H9 (cell line): ENCODE measurements at regions not wholly inside any gene's neighbourhood (a gene's known extent, or its start where the extent isn't known, plus 50 kb on each side); places are given as distances from the start of the nearest gene placed in this dataset.

Experiments
- DNase-seq: peaks from one replicate; pipeline ENCODE4 v3.0.0-alpha.2; 2017
- H2AFZ ChIP-seq: one replicate; pipeline ENCODE4 v1.6.1; 2013; ENCODE audit warnings: mild to moderate bottlenecking, low read length, control low read depth, moderate library complexity
- H2AK5ac ChIP-seq: 2 replicates; pipeline ENCODE4 v1.6.1; 2013; ENCODE audit warnings: low read length, control low read depth, mixed read lengths; ENCODE audit not compliant: insufficient read length
- H2BK120ac ChIP-seq: one replicate; pipeline ENCODE4 v1.6.1; 2013; ENCODE audit warnings: low read depth, mild to moderate bottlenecking, low read length, control low read depth, inconsistent platforms; ENCODE audit not compliant: poor library complexity, severe bottlenecking
- H2BK12ac ChIP-seq: 2 replicates; pipeline ENCODE4 v1.6.1; 2013; ENCODE audit warnings: low read length, control low read depth, mixed read lengths, low read depth; ENCODE audit not compliant: insufficient read length
- H2BK15ac ChIP-seq: 2 replicates; pipeline ENCODE4 v1.6.1; 2013; ENCODE audit warnings: low read depth, low read length, control low read depth
- H2BK20ac ChIP-seq: one replicate; pipeline ENCODE4 v1.6.1; 2013; ENCODE audit warnings: low read depth, mild to moderate bottlenecking, low read length, control low read depth, inconsistent platforms; ENCODE audit not compliant: poor library complexity, severe bottlenecking
- H2BK5ac ChIP-seq: 2 replicates; pipeline ENCODE4 v1.6.1; 2013; ENCODE audit warnings: low read length, control low read depth, mixed read lengths; ENCODE audit not compliant: insufficient read length
- H3K14ac ChIP-seq: 2 replicates; pipeline ENCODE4 v1.6.1; 2013; ENCODE audit warnings: low read length, control low read depth; ENCODE audit not compliant: insufficient read depth
- H3K18ac ChIP-seq: 2 replicates; pipeline ENCODE4 v1.6.1; 2013; ENCODE audit warnings: low read depth, mild to moderate bottlenecking, mixed read lengths, low read length, control low read depth; ENCODE audit not compliant: insufficient read length
- H3K23ac ChIP-seq: 2 replicates; pipeline ENCODE4 v1.6.1; 2013; ENCODE audit warnings: low read length, control low read depth, mixed read lengths, low read depth; ENCODE audit not compliant: insufficient read length
- H3K23me2 ChIP-seq: 2 replicates; pipeline ENCODE4 v1.6.1; 2013; ENCODE audit warnings: low read depth, mild to moderate bottlenecking, mixed read lengths, low read length, control low read depth; ENCODE audit not compliant: insufficient read length, poor library complexity, severe bottlenecking
- H3K27ac ChIP-seq: 2 replicates; pipeline ENCODE4 v1.5.1; 2013; ENCODE audit warnings: low read length, control low read depth, mixed read lengths, low read depth; ENCODE audit not compliant: insufficient read length
- H3K27me3 ChIP-seq: 2 replicates; pipeline ENCODE4 v1.6.1; 2013; ENCODE audit warnings: low read length, control low read depth, inconsistent platforms; ENCODE audit not compliant: insufficient read depth
- H3K4ac ChIP-seq: 2 replicates; pipeline ENCODE4 v1.6.1; 2013; ENCODE audit warnings: low read depth, mild to moderate bottlenecking, control low read depth, inconsistent platforms, low read length, moderate library complexity
- H3K4me1 ChIP-seq: 2 replicates; pipeline ENCODE4 v1.6.1; 2013; ENCODE audit warnings: low read length, control low read depth, inconsistent platforms; ENCODE audit not compliant: insufficient read depth
- H3K4me2 ChIP-seq: 2 replicates; pipeline ENCODE4 v1.6.1; 2013; ENCODE audit warnings: low read length, control low read depth, mixed read lengths; ENCODE audit not compliant: insufficient read length, insufficient read depth
- H3K56ac ChIP-seq: 2 replicates; pipeline ENCODE4 v1.6.1; 2013; ENCODE audit warnings: low read depth, mild to moderate bottlenecking, mixed read lengths, low read length, control low read depth; ENCODE audit not compliant: insufficient read length
- H3K79me1 ChIP-seq: 2 replicates; pipeline ENCODE4 v1.6.1; 2013; ENCODE audit warnings: low read depth, mild to moderate bottlenecking, moderate library complexity, low read length, control low read depth, inconsistent platforms; ENCODE audit not compliant: insufficient read depth, poor library complexity, severe bottlenecking
- H3K79me2 ChIP-seq: 2 replicates; pipeline ENCODE4 v1.6.1; 2013; ENCODE audit warnings: low read length, control low read depth, inconsistent platforms; ENCODE audit not compliant: insufficient read depth
- H3K9ac ChIP-seq: 2 replicates; pipeline ENCODE4 v1.6.1; 2013; ENCODE audit warnings: low read length, control low read depth, mixed read lengths; ENCODE audit not compliant: insufficient read length; ENCODE audit errors: extremely low read depth
- H3K9me3 ChIP-seq: one replicate; pipeline ENCODE4 v1.6.1; 2013; ENCODE audit warnings: low read depth, low read length, inconsistent platforms; ENCODE audit not compliant: control insufficient read depth
- H3T11ph ChIP-seq: one replicate; pipeline ENCODE4 v1.6.1; 2013; ENCODE audit warnings: mild to moderate bottlenecking, low read length, control low read depth, inconsistent platforms
- H4K20me1 ChIP-seq: one replicate; pipeline ENCODE4 v1.6.1; 2013; ENCODE audit not compliant: control insufficient read depth, insufficient read length, insufficient read depth
- H4K5ac ChIP-seq: 2 replicates; pipeline ENCODE4 v1.6.1; 2013; ENCODE audit warnings: low read depth, mild to moderate bottlenecking, mixed read lengths, low read length, control low read depth; ENCODE audit not compliant: insufficient read length
- H4K8ac ChIP-seq: replicated peaks from 2 replicates; pipeline ENCODE4 v1.6.1; 2013; ENCODE audit warnings: low read length, control low read depth, mixed read lengths, low read depth; ENCODE audit not compliant: insufficient read length
- H4K91ac ChIP-seq: 2 replicates; pipeline ENCODE4 v1.6.1; 2013; ENCODE audit warnings: low read depth, mild to moderate bottlenecking, moderate library complexity, mixed read lengths, low read length, control low read depth; ENCODE audit not compliant: insufficient read length
- H3K27ac Mint-ChIP-seq, 3 experiments: 2 replicates in 2 of 3; 3 replicates in 1 of 3; pipeline ENCODE4 v1.8.0; 2020 to 2021; ENCODE audit warnings: mixed read lengths in 3 of 3, mild to moderate bottlenecking in 1 of 3, moderate library complexity in 1 of 3
- H3K27me3 Mint-ChIP-seq: 2 replicates; pipeline ENCODE4 v1.8.0; 2021; ENCODE audit warnings: low read depth, mild to moderate bottlenecking, moderate library complexity, mixed read lengths
- H3K36me3 Mint-ChIP-seq, 3 experiments: 2 replicates in 2 of 3; 3 replicates in 1 of 3; pipeline ENCODE4 v1.8.0; 2020 to 2021; ENCODE audit warnings: low read depth in 3 of 3, mixed read lengths in 3 of 3; ENCODE audit not compliant: insufficient read depth in 1 of 3
- H3K4me1 Mint-ChIP-seq, 2 experiments: 2 replicates each; pipeline ENCODE4 v1.8.0; 2020; ENCODE audit warnings: mixed read lengths in 2 of 2
- H3K4me3 Mint-ChIP-seq, 2 experiments: 2 replicates in 1 of 2; 3 replicates in 1 of 2; pipeline ENCODE4 v1.8.0; 2020 to 2021; ENCODE audit warnings: mild to moderate bottlenecking in 2 of 2, mixed read lengths in 2 of 2, moderate library complexity in 1 of 2
- H3K9me3 Mint-ChIP-seq, 2 experiments: 2 replicates in 1 of 2; 3 replicates in 1 of 2; pipeline ENCODE4 v1.8.0; 2020; ENCODE audit warnings: mild to moderate bottlenecking in 2 of 2, mixed read lengths in 2 of 2, moderate library complexity in 1 of 2
- WGBS: extraction: QIAGEN DNeasy Blood & Tissue Kit; methylation state at CpG from one replicate; pipeline ENCODE4 v1.1.7; 2013; ENCODE audit warnings: missing lambda C conversion rate, low lambda C conversion rate, mixed read lengths; ENCODE audit not compliant: insufficient read length; ENCODE audit errors: extremely low coverage; 5-methylcytosine and 5-hydroxymethylcytosine counted together
- TF ChIP-seq, protein P1 (sequence below): fragments of 200-600 bp; sonication (generic); conservative IDR thresholded peaks from 3 replicates; pipeline ENCODE4 v1.8.0; 2021; ENCODE audit warnings: antibody characterized with exemption, mild to moderate bottlenecking

DNA sequence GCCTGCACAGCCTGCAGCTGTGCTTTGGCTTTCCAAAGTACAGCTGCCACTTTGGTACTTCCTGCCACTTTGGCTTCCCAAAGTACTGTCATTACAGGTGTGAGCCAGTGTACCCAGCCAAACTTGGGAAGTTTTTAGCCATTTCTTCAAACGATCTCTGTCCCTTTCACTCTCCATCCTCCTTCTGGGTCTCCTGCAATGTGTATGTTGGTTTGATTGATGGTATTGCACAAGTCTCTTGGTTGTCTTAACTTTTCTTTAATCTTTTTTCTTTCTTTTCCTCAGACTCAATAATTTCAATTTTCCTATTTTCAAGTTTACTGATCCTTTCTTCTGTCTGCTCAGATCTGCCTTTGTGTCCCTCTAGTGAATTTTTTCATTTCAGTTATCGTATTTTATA lies 99.3 kb upstream of the CFAP20DC start:
- no peak overlapping the region for H4K5ac ChIP-seq
- H3K79me2 ChIP-seq, result no peaks in the 10 kb centered on the region
- H3K27ac Mint-ChIP-seq, result no peak overlapping the region
- H3K27ac ChIP-seq, result no peak overlapping the region
- TF ChIP-seq, protein P1, sequence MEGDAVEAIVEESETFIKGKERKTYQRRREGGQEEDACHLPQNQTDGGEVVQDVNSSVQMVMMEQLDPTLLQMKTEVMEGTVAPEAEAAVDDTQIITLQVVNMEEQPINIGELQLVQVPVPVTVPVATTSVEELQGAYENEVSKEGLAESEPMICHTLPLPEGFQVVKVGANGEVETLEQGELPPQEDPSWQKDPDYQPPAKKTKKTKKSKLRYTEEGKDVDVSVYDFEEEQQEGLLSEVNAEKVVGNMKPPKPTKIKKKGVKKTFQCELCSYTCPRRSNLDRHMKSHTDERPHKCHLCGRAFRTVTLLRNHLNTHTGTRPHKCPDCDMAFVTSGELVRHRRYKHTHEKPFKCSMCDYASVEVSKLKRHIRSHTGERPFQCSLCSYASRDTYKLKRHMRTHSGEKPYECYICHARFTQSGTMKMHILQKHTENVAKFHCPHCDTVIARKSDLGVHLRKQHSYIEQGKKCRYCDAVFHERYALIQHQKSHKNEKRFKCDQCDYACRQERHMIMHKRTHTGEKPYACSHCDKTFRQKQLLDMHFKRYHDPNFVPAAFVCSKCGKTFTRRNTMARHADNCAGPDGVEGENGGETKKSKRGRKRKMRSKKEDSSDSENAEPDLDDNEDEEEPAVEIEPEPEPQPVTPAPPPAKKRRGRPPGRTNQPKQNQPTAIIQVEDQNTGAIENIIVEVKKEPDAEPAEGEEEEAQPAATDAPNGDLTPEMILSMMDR, result no peak
- no peaks in the 10 kb centered on the region for H4K20me1 ChIP-seq
- no peak overlapping the region for H3K9ac ChIP-seq
- H3K4me2 ChIP-seq, result no peak overlapping the region
- H3K14ac ChIP-seq, result no peak overlapping the region
- H2BK12ac ChIP-seq, result no peak overlapping the region
- H3K4me1 ChIP-seq, result 0 out of 2 replicates have a peak, but pooled peaks cover 4% of the 10 kb centered on the region
- no peak overlapping the region for H3K23ac ChIP-seq
- no peak overlapping the region for H2BK20ac ChIP-seq
- H3K56ac ChIP-seq, result no peak overlapping the region
- no peaks in the 10 kb centered on the region for H3K9me3 ChIP-seq
- no peak overlapping the region for H3K18ac ChIP-seq
- no peak overlapping the region for H3T11ph ChIP-seq
- H3K4me1 Mint-ChIP-seq, result peaks cover 14 to 15% of the 10 kb centered on the region in 2 experiments
- no peaks in the 10 kb centered on the region for H3K79me1 ChIP-seq
- H3K27me3 ChIP-seq, result no peaks in the 10 kb centered on the region
- peaks cover 17 to 19% of the 10 kb centered on the region in 2 experiments for H3K9me3 Mint-ChIP-seq
- no peak overlapping the region for H2AFZ ChIP-seq
- H4K8ac ChIP-seq, result no peak overlapping the region
- H3K36me3 Mint-ChIP-seq, result peaks cover 6 to 27% (median 10%) of the 10 kb centered on the region in 3 experiments; a peak in 5 of 7 replicates
- H2BK15ac ChIP-seq, result no peak overlapping the region
- no peaks in the 10 kb centered on the region for H3K23me2 ChIP-seq
- no peak overlapping the region for H2BK5ac ChIP-seq
- H4K91ac ChIP-seq, result no peak overlapping the region
- H2BK120ac ChIP-seq, result no peak overlapping the region
- no peak overlapping the region for H3K4me3 Mint-ChIP-seq
- no CpG with 5 or more reads among the region's 2 CpGs for WGBS
- no peaks in the 10 kb centered on the region; the same call in none of the 2 replicates for H3K27me3 Mint-ChIP-seq
- no peak for DNase-seq
- no peak overlapping the region for H2AK5ac ChIP-seq
- H3K4ac ChIP-seq, result no peak overlapping the region
